ENCODE measurements at regions not wholly inside any gene's neighbourhood (a gene's known extent, or its start where the extent isn't known, plus 50 kb on each side); places are given as distances from the start of the nearest gene placed in this dataset.

GRCh38 chr4:187577941-187578480 lies 417.6 kb upstream of the ZFP42 start:
- no peak for TF ChIP-seq ARNT (IDR thresholded peaks at IDR 0.05)
- TF ChIP-seq L3MBTL2 (conservative IDR thresholded peaks at IDR 0.05) = no peak
- TF ChIP-seq FOXA1 (IDR thresholded peaks at IDR 0.05) = no peak
- TF ChIP-seq TARDBP (IDR thresholded peaks at IDR 0.05) = no peak
- no peak for TF ChIP-seq ELF4 (IDR thresholded peaks at IDR 0.05)
- no peak for TF ChIP-seq BHLHE40 (IDR thresholded peaks at IDR 0.05; ENCODE audit: borderline replicate concordance)
- TF ChIP-seq SP1 (IDR thresholded peaks at IDR 0.05) = no peak
- no peak for TF ChIP-seq FOXK2 (IDR thresholded peaks at IDR 0.05)
